ENCODE measurements at regions not wholly inside any gene's neighbourhood (a gene's known extent, or its start where the extent isn't known, plus 50 kb on each side); places are given as distances from the start of the nearest gene placed in this dataset.

DNA sequence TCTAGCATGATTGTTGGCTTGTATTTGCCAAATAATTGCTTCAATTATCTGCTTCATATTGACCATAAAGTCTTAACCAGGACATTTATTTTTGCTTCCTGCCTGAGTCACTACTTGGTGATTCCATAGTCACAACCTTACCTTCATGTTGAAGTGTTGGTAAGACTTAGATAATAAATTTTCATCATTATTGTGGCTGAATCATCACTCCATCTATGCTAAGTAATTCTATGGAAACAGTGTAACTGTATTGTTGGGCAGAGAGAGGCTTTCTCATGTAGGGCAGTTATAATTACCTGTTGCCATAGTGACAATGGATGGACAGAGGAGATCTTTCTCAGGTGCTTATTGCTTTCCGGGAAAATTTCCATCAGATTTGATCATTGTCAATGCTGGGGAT, 330.7 kb upstream of the LRRC3B start:
- TF ChIP-seq, protein P1, sequence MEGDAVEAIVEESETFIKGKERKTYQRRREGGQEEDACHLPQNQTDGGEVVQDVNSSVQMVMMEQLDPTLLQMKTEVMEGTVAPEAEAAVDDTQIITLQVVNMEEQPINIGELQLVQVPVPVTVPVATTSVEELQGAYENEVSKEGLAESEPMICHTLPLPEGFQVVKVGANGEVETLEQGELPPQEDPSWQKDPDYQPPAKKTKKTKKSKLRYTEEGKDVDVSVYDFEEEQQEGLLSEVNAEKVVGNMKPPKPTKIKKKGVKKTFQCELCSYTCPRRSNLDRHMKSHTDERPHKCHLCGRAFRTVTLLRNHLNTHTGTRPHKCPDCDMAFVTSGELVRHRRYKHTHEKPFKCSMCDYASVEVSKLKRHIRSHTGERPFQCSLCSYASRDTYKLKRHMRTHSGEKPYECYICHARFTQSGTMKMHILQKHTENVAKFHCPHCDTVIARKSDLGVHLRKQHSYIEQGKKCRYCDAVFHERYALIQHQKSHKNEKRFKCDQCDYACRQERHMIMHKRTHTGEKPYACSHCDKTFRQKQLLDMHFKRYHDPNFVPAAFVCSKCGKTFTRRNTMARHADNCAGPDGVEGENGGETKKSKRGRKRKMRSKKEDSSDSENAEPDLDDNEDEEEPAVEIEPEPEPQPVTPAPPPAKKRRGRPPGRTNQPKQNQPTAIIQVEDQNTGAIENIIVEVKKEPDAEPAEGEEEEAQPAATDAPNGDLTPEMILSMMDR (IDR thresholded peaks at IDR 0.05) = no peak
- no peak for TF ChIP-seq POLR2A (IDR thresholded peaks at IDR 0.05)
